ENCODE measurements at regions not wholly inside any gene's neighbourhood (a gene's known extent, or its start where the extent isn't known, plus 50 kb on each side); places are given as distances from the start of the nearest gene placed in this dataset.

DNA sequence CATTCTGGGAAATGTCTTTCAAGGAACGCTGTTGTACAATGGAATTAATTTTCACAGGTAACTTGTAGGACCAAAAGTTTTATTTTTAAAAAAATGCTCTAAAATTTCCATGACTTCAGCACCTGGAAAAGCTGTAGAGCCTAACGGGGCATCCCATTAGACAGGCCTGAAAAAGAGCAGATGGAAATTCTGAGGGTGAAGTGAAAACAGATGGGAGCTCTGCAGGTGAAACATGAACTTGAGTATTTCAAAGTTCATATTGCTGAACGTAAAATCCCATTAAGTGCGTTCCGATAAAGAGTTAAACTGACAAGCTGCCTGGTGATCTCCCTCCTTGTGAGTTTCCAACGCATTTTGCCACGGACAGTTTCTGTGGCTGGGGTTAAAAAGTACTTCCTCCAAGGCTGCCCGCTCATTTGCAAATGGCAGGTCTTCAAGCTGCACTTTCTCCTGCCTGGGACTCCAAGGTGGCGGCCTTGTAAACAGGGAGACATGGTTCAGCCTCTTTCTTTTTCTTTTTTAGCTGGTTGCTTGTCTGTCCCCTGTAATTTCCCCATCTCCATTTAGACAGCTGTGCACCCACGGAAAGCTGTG is 450.4 kb downstream of the FGF9 start:
- DNase-seq (ENCODE audit: low spot score) = no peak

DNA sequence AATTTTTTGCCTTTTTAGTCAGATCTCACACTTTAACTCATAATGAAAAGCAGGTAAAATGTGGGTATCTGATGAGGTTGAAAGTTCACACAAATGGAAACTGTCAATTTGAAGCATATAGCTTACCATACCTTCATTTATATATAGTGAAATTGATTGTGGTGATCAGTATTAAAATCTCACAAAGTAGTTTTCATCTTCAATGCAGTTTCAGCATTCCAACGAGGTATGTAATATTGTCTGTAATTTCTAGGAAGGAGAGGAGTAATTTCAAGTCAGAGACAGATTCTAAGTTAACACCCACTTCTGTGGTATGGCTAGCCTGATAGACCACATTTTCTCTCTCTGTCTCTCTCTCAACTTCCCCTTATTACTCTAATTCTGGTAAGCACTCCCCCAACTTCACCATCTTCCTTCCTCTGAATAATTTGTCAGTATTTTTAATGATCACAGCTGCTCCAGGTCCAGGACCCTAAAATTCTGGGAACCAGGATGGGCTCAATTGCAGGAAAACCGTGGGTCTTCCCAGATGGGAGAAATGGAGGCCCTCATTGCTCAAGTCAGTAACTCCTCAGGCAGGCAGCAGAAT is 455.7 kb downstream of the FGF9 start:
- no peak for DNase-seq (ENCODE audit: low spot score)

DNA sequence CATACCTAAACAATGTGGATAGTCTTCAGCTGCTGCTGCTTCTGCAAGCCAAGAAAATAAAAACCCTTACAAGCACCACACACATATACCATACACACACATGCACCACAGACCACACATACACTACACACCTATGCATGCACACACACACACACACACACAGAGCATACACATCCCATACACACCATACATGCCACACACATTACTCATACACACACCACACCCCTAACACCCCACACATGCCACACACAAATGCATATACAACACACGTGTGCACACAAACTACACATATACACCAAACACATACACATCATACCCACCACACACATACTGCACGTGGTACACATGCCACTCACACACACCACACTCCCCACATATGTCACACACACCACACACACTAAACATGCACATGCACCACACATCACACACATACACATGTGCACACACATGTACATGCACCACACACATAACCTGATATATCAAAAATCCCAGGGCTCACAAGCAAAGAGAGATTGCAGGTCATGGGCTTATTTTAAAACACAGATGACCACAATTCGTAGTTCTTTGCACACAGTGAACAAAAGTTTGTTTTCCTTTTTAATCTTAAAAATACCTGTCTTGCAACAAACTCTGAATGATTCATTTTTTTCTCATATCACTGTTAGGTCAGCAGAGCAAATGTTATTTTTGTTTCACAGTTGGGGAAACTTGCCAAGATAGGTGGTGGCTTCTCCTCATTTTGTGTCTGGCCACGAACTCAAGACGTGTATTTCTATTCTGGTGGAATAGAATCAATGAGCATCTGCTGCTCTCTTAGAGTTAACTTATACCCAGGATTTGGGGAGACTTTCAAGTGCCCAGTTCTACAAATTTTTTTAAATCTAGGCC is 456.6 kb downstream of the FGF9 start:
- DNase-seq (ENCODE audit: low spot score) = no peak

DNA sequence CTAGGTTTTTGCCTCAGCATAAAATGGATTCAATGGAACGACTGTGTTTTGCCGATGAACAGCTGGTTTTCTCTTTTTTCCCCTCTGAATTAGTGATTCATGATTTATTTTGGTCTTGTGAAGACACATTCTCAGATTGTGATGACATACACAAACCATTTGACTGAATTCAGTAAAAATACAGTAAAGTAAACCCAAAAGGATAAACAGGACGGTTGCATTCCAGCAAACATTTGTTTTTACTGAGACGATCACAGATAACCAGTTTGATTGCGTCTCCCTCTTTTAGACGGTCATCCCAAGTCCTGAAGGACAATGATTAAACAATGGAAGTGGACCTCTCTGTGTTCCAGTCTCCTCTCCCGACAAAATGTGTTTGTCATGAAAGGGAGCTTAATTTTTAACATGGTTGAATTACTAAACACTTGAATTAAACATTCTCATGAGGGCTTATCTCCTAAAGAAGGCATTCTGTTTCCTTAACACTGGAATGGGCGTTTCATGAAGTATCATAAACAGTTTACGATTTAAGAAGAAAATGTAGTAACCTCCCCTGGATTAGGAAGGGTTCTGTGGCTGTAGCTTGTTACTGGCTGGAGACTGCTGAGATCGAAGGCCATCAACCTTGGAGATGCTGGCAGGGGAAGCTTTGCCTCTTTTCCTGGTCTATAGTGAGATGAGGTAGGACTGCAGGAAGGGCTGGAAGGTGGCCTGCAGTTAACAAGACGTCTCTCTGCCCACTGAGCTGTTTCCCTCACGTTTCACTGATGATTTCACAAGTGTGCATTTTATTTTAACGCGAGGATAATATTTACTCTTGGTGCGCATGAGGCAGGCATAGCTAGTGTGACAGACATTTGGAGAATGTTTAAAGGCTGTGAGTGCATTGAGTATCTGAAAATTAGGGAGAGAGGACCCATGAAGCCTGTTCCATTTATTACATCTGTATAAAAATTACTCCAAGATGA is 457.9 kb downstream of the FGF9 start:
- DNase-seq (ENCODE audit: low spot score) = no peak

DNA sequence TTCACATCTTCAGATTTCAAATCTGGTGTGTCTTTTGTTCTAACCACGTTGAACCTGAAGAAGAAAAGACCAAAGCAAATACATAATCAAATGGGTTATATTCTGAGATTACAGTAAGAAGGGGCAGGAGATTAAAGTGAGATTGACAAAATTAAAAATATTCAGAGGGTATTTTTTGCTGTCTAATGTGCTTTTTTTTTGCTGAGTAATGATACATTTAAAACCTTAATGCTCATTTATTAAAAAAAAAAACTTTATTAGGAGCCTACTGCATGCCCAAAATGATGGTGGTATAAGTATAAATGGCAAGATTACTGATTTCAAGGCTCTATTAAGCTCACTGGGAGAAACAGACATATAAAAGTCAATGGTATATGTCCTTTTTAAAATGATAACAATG is 459.4 kb downstream of the FGF9 start:
- no peak for DNase-seq (ENCODE audit: low spot score)

DNA sequence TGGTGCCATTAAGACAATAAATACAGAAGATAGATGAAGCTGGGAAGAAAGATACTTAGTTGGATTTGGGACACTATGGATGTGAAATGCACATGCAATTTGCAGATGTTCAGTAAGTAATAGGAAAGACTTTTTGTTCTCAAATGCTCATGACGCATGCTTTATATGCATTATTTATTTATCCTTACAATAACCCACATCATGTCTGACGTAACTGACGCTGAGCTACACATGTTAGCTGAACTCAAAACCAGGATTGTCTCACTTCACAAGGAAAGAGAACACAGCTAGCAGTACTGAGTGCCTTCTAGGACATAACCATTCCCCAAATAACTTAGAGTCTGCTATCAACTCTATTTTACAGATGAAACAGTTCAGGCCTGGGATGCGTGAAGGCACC is 463.4 kb downstream of the FGF9 start:
- DNase-seq (ENCODE audit: low spot score) = no peak

DNA sequence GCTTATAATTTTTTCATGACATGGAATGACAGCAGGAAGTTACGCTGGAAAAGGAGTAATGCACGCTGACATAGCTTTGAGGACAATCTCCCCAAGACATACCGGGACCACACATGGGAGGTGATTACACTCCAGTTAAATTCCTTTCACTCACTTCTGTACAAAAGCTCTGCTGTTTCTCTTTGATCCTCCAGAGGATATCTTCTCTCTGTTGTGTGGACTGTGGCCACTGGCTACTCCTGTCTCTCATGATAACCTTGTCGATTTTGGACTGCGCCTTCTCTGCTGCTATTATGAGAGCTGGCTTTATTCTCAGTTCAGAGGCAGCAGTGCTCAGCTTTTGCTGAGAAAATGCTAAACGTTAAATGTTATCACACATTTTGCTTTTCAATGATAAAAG is 464.6 kb downstream of the FGF9 start:
- no peak for DNase-seq (ENCODE audit: low spot score)

DNA sequence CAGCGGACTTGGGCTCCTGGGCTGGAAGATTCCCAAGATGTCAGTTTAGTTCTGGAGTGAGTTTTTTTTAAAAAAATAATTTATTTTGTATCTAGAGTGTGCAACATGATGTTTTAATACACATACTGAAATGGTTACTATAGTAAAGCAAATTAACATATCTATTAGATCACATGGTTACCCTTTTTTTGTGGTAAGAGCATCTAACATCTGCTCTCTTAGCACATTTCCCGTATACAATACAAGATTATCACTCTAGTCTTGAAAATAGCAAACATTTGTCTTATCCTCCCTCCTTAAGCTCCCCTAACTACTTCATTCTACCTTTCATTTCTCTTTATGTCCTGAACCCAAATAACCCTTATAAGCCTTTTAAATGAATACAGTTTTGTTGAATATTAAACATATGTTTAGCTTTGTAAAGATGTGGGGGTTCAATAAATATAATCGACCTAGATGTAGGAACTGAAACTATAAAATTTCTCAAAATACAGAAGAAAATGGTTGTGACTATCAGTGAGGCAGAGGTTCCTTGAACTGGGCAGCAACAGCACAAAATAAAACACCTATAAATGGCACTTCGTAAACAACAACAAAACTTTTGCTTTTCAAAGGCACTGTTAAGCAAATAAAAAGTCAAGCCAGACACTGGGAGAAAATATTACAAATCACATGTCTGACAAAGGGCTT is 466.6 kb downstream of the FGF9 start:
- DNase-seq (ENCODE audit: low spot score) = no peak

DNA sequence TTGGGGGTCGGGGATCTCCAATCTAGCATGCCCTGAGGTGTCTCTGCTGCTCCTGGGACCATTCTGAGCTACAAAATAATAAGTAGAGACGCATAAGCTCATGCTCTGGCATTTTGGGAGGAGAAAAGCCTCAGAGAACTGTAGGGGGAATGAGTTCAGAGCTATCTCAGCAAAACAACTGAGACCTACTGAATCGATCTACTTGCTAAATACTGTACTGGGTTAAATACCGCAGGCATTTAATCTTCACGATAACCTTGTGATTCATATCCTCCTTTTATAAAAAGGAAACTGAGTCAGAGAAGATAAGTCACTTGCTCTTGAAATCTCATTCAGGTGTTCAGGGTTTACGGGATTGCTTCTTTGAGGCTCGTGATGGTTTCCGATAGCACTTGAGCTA is 468.1 kb downstream of the FGF9 start:
- DNase-seq (ENCODE audit: low spot score) = no peak

DNA sequence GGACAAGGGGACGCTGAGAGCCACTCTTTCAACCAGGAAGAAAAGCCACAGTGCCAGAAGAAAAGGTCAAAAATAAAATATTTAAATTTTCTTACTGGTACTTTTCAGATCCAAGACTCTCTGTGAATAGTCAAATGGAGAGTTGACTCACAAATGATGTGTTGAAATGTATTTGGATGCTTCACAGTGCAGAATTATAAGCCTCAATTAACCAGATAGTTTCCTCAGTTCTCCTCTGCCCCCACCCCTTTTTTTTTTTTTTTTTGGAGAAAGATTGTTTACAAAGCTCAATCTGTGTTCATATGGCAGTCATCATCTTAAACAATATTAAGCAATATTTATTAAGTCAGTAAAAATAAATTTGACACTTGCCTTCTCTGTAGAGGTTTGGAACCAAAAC is 470.8 kb downstream of the FGF9 start:
- DNase-seq (ENCODE audit: low spot score) = no peak

DNA sequence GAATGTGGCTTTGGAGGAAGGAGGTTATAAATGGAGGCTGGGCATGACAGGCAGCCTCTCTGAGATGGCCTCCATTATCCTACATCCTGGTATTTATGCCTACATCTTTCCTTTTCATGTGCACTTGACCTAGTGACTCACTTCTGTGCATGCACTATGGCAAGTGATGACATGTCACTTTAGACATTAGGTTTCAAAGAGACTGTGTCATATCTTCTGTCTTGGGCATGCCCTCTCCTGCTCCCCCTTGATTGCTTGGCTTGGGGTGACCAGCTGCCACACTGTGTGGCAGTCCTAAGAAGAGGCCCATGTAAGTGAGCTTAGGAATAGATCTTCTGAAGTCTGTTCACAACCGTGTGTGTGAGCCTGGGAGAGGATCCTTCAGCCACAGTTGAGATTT is 472.8 kb downstream of the FGF9 start:
- no peak for DNase-seq (ENCODE audit: low spot score)

DNA sequence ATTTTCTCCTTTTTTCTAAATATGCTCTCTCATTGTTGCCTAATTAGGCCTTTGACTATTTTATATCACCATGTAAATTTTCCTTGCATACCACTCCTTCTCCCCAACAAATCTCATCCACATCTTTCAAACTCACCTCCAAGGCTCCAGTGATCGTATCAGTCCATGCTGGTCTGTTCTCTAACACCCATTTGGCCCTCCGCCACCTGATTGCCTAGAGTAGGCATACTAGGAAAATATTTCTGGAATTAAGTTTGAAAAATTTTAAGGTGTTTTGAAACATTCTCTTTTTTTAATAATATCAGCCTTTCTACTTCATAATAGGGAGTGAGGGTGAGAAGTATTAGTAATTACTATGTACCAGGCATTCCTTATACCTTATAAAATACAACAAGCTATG is 473.9 kb downstream of the FGF9 start:
- DNase-seq (ENCODE audit: low spot score) = no peak

DNA sequence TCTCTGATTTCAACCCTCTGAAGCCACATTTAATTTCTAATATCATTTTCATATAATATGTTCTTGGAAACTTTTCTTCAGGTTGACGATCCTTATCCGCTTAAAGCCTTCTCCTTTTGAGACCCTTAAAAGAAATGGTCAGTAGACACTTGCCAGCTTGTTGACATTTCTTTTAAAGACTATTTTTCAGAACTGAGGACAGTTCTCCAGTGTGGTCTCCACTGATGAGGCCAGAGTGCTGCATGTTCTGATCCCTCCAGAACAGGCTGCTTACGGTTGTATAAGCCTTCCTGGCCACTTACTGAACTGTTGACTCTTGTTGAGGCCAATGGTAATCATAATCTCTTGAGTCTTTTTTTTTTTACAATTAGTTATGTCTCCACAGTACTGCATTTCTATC is 477.3 kb downstream of the FGF9 start:
- DNase-seq (ENCODE audit: low spot score) = no peak

DNA sequence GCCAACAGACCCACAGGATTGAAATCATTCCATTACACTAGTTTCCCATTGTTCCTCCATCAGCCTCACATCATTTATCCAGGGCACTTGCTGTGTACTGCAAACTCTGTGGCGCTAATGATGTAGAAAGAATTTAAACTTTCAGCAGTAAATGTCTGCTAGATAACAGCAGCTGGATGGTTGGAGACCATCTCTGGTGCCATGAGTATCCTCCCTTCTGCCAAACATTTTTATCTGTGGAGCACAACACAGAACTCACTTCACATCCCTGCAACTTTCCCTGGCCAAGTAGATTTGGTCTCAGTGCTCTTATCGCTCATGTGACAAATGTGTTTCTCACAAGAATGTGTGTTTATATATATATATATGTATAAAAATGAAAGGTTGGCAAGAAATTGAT is 481.9 kb downstream of the FGF9 start:
- DNase-seq (ENCODE audit: low spot score) = no peak

DNA sequence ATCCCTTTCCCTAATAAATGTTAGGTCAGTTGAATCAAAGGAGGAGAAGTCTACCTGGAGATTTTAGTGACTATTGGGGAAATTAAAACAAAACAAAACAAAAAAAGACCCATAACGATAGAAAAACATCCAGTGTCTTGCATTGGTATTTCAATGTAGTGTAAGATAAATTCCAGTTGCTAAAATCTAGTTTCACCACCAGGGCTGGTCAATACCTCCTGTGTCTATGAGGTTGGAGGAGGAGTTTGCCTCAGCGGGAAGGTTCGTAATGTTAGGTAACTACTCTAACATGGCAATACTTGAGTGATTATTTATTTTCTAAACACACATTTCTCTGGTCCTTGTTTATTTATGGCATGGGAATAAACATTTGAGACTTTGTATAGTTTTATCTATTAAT is 483.2 kb downstream of the FGF9 start:
- no peak for DNase-seq (ENCODE audit: low spot score)

DNA sequence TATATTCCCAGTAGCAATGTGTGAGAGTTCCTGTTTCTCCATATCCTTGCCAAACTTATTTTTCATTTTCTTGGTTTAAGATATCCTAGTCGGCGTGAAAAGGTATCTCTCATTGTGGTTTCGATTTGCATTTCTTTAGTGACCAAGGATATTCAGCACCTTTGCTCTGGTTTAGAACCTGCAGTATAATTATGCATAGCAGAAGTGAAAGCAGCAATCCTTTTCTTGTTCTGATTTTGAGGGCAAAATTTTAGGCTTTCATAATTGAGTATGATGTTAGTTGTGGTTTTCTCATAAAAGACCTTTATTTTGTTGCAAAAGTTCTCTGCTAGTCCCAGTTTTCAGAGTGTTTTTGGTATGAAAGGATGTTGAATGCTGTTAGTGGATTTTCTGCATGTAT is 491.0 kb downstream of the FGF9 start:
- DNase-seq (ENCODE audit: low spot score) = no peak

DNA sequence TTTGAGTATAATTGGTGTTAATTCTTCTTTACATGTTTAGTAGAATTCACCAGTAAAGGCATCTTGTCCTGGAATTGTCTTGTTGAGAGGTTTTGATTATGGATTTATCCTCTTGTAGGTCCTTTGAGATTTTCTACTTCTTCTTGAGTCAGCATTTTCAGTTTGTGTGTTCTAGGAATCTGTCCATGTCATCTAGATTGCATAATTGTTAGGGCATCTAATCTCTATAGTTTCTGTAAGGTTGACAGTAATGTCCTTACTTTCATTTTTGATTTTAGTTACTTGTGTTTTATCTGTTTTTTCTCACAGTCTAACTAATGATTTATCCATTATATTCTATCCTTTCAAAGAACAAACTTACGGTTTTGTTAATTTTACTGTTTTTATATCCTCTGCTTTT is 492.0 kb downstream of the FGF9 start:
- DNase-seq (ENCODE audit: low spot score) = no peak

DNA sequence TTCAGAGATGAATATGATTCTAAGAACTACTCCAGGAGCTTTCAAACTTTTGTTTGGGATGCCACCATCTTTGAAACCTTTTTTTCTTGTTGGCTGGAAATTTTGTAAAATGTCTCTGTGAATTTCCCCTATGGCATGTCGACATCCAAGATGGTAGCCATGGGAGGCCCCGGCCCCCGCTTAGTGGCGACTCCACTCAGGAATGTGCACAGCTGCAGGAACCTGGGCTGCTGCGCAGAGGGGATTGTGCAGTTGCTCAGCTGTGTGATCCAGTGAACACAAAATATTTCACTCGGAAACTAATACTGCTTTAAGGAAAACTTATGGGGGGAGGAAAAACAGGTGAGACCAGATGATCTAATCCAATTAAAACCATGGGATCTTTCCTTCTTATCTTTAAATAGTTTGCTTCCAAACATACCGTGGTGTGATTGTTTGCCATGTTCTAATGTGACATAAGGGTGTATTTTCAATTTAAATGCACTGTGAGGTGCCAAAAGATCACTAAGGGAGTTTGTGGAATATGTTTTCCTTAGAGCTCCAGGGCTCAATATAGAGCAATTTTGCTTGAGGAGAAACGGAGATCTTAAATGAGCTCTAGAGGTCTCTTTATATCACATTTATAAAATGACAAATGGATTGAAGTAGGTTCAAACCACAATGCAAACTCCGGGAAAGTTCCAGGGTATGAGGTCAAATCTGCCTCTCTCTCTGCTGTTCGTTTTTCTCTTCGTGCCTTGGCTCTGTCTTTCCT is 497.7 kb downstream of the FGF9 start:
- DNase-seq (ENCODE audit: low spot score) = no peak

DNA sequence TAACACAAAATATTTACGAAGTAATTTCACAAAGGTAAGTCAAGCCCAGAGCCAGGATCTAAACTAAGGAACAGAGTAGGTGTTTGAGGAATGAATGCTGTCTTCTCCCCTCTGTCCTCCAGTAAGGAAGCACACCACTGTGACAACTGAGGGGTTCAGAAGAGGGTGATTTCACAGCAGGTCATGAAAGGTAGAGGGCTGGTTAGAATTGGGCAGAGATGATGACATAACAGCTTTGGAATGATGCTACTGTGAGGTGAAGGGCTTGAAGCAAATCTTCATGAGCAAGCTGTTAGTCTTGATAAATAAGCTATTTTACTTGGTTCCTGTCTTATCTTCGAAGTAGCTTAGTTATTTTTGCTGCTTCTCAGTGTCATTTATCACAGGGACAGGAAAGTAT is 498.6 kb downstream of the FGF9 start:
- DNase-seq (ENCODE audit: low spot score) = no peak

DNA sequence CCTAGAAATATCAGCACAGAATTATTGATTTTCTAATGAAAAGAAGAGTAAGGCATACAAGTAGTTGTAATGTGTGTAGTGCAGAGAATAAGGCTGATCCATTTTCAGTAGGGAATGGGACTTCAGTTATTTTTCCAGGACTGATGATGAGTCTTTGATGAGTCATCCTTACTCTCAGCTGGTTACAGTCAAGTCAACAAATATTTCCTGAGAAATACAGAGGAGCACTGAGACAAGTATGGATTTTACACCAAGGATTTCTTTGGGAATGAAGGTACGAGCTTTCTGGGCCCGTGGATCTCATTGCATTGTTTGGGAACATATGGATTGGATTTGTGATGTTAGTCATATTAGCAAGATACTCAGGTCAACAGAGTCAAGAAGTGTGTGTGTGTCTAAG is 502.7 kb downstream of the FGF9 start:
- DNase-seq (ENCODE audit: low spot score) = no peak

All from mesenteric fat pad (tissue), 1 donor.